PC-3 (cell line): ENCODE measurements at regions not wholly inside any gene's neighbourhood (a gene's known extent, or its start where the extent isn't known, plus 50 kb on each side); places are given as distances from the start of the nearest gene placed in this dataset.

Experiments
- CTCF ChIP-seq: fragments of 300-600 bp; sonication (generic); conservative IDR thresholded peaks from 2 replicates; pipeline ENCODE4 v1.5.1; 2017; ENCODE audit warnings: antibody characterized with exemption, low read depth, mild to moderate bottlenecking, low read length
- EZH2 ChIP-seq: fragments of 300-600 bp; sonication (generic); IDR thresholded peaks from one replicate; pipeline ENCODE4 v1.6.1; 2017; ENCODE audit warnings: antibody characterized with exemption, mild to moderate bottlenecking, low read length; ENCODE audit not compliant: unreplicated experiment
- EZH2phosphoT487 ChIP-seq: fragments of 300-600 bp; sonication (generic); IDR thresholded peaks from 2 replicates; pipeline ENCODE4 v1.6.1; 2018; ENCODE audit warnings: mild to moderate bottlenecking, antibody characterized with exemption, low read length, borderline replicate concordance

- no peak for TF ChIP-seq EZH2
- no peak for TF ChIP-seq CTCF
- TF ChIP-seq EZH2phosphoT487 = no peak
Measured at GRCh38 chr6:111971181-111971841, 82.6 kb upstream of the CCN6 start.
